Spleen (tissue), 7 donors: ENCODE measurements at regions not wholly inside any gene's neighbourhood (a gene's known extent, or its start where the extent isn't known, plus 50 kb on each side); places are given as distances from the start of the nearest gene placed in this dataset.

Experiments used
- POLR2AphosphoS5 ChIP-seq, 3 donors: sonication (generic); formaldehyde crosslinking; IDR thresholded peaks; one replicate each; pipeline ENCODE4 v1.5.1; 2017; ENCODE audit warnings: antibody characterized with exemption in 3 of 3
- TF ChIP-seq, protein P1 (sequence below), 11 experiments: fragments of 200-600 bp in 7 of 11; fragments of 450-650 bp in 4 of 11; sonication (generic) in 4 of 11; IDR thresholded peaks in 8 of 11; conservative IDR thresholded peaks in 3 of 11; 1 replicate in 7 of 11; 2 replicates in 4 of 11; pipeline versions ENCODE4 v1.4.0 to v1.8.0; 2016 to 2021; ENCODE audit warnings: antibody characterized with exemption in 11 of 11, inconsistent platforms in 4 of 11, mild to moderate bottlenecking in 1 of 11
- donor health status: DM: no; HTN: no; CAD: no; lungs with moderate emphysema.
- donor health status: DM: no; HTN: no; CAD: no.
- donor health status: DM: no; HTN: no; CAD: no.

DNA sequence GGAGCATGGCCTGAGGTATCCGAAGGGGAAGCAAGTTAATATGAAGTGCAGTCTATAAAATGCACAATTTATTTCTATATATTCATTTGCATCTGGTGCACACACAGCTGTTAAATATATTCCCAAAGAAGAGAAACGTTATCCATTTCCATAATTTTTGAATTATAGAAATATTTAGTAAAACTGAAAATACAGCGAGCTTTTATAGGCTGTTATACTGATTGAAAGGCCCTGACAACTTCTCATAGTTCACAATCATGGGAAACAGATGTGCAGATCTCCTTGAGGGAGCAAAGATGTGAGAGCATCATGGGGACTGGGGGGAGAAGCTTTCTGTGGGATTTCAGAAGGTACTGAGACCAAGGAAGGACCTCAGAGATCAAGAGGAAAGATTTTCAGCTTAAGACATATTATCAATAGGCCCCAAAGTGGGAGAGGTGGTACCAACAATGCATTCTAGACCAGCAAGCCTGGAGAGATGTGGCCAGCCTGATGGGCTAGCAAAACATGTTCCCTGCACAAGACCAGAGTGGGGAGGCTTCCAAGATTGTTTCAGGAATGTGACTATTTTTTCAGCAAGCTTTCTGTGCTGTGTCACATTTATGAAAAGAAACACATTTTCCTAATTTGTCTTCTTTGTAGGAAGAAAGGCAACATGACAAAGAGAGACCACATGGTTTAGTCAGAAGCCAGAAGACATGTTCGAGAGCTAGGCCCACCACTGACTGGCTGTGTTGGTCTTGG lies 256.0 kb upstream of the SFRP2 start:
- no peak for TF ChIP-seq POLR2AphosphoS5 (IDR thresholded peaks at IDR 0.05)
- TF ChIP-seq, protein P1, sequence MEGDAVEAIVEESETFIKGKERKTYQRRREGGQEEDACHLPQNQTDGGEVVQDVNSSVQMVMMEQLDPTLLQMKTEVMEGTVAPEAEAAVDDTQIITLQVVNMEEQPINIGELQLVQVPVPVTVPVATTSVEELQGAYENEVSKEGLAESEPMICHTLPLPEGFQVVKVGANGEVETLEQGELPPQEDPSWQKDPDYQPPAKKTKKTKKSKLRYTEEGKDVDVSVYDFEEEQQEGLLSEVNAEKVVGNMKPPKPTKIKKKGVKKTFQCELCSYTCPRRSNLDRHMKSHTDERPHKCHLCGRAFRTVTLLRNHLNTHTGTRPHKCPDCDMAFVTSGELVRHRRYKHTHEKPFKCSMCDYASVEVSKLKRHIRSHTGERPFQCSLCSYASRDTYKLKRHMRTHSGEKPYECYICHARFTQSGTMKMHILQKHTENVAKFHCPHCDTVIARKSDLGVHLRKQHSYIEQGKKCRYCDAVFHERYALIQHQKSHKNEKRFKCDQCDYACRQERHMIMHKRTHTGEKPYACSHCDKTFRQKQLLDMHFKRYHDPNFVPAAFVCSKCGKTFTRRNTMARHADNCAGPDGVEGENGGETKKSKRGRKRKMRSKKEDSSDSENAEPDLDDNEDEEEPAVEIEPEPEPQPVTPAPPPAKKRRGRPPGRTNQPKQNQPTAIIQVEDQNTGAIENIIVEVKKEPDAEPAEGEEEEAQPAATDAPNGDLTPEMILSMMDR (IDR thresholded peaks at IDR 0.05 in 8 of 11, conservative IDR thresholded peaks at IDR 0.05 in 3 of 11), result no peak
